HUES6 (cell line): ENCODE measurements at regions not wholly inside any gene's neighbourhood (a gene's known extent, or its start where the extent isn't known, plus 50 kb on each side); places are given as distances from the start of the nearest gene placed in this dataset.

Experiments used
- H3K27ac ChIP-seq: 2 replicates; pipeline ENCODE4 v1.7.0; 2013; ENCODE audit warnings: low read depth, mild to moderate bottlenecking, low read length, inconsistent platforms
- H3K27me3 ChIP-seq: 2 replicates; pipeline ENCODE4 v1.6.1; 2013; ENCODE audit warnings: low read length; ENCODE audit not compliant: control insufficient read depth, insufficient read depth
- H3K36me3 ChIP-seq: 2 replicates; pipeline ENCODE4 v1.6.1; 2013; ENCODE audit warnings: low read length; ENCODE audit not compliant: control insufficient read depth, insufficient read depth
- H3K4me1 ChIP-seq: 2 replicates; pipeline ENCODE4 v1.6.1; 2013; ENCODE audit warnings: low read length; ENCODE audit not compliant: control insufficient read depth, insufficient read depth
- H3K4me3 ChIP-seq: 2 replicates; pipeline ENCODE4 v1.5.1; 2013; ENCODE audit warnings: low read depth, low read length
- H3K9ac ChIP-seq: one replicate; pipeline ENCODE4 v1.6.1; 2013; ENCODE audit warnings: mild to moderate bottlenecking, low read length
- H3K9me3 ChIP-seq: 2 replicates; pipeline ENCODE4 v1.6.1; 2013; ENCODE audit warnings: low read depth, low read length; ENCODE audit not compliant: control insufficient read depth, insufficient read depth

GRCh38 chr7:85771516-85771915, 584.7 kb upstream of the SEMA3D start:
- Histone ChIP-seq H3K4me1 (no peaks in the 10 kb centered on the region), H3K27ac (no peak overlapping the region), H3K4me3 (no peak overlapping the region), H3K9me3 (no peaks in the 10 kb centered on the region), H3K36me3 (no peaks in the 10 kb centered on the region), H3K27me3 (peaks cover 46% of the 10 kb centered on the region), H3K9ac (no peak overlapping the region)

GRCh38 chr7:85770332-85770731, 583.5 kb upstream of the SEMA3D start:
- no peaks in the 10 kb centered on the region for H3K36me3 ChIP-seq
- H3K4me1 ChIP-seq = no peaks in the 10 kb centered on the region
- no peaks in the 10 kb centered on the region for H3K9me3 ChIP-seq
- H3K27ac ChIP-seq = no peak overlapping the region
- H3K27me3 ChIP-seq = peaks cover 56% of the 10 kb centered on the region
- no peak overlapping the region for H3K4me3 ChIP-seq
- no peak overlapping the region for H3K9ac ChIP-seq

GRCh38 chr7:85765698-85766298, 578.9 kb upstream of the SEMA3D start:
- no peaks in the 10 kb centered on the region for H3K36me3 ChIP-seq
- H3K4me1 ChIP-seq = no peaks in the 10 kb centered on the region
- no peak overlapping the region for H3K9ac ChIP-seq
- no peak overlapping the region for H3K27ac ChIP-seq
- no peaks in the 10 kb centered on the region for H3K9me3 ChIP-seq
- no peak overlapping the region for H3K4me3 ChIP-seq
- H3K27me3 ChIP-seq = peaks cover 81% of the 10 kb centered on the region

GRCh38 chr7:85764034-85764433, 577.2 kb upstream of the SEMA3D start:
- H3K27me3 ChIP-seq = peaks cover 73% of the 10 kb centered on the region
- H3K27ac ChIP-seq = no peak overlapping the region
- H3K4me1 ChIP-seq = no peaks in the 10 kb centered on the region
- no peak overlapping the region for H3K9ac ChIP-seq
- no peak overlapping the region for H3K4me3 ChIP-seq
- H3K9me3 ChIP-seq = no peaks in the 10 kb centered on the region
- no peaks in the 10 kb centered on the region for H3K36me3 ChIP-seq

GRCh38 chr7:85757348-85757747, 570.5 kb upstream of the SEMA3D start:
- Histone ChIP-seq H3K27ac (no peak overlapping the region), H3K27me3 (peaks cover 22% of the 10 kb centered on the region; the same call in 1 of the 2 replicates), H3K4me1 (no peaks in the 10 kb centered on the region), H3K36me3 (no peaks in the 10 kb centered on the region), H3K9ac (no peak overlapping the region), H3K9me3 (no peaks in the 10 kb centered on the region), H3K4me3 (no peak overlapping the region)

- Histone ChIP-seq H3K4me1 (peaks cover 6% of the 10 kb centered on the region; the same call in 1 of the 2 replicates), H3K9me3 (peaks cover 7% of the 10 kb centered on the region), H3K4me3 (no peak overlapping the region), H3K27me3 (no peaks in the 10 kb centered on the region), H3K27ac (no peak overlapping the region), H3K36me3 (no peaks in the 10 kb centered on the region), H3K9ac (no peak overlapping the region)
These were observed 563.6 kb upstream of the SEMA3D start for GRCh38 chr7:85750454-85750949.

GRCh38 chr7:85749696-85750453, 563.0 kb upstream of the SEMA3D start:
- Histone ChIP-seq H3K27ac (no peak overlapping the region), H3K36me3 (no peaks in the 10 kb centered on the region), H3K27me3 (no peaks in the 10 kb centered on the region), H3K4me3 (no peak overlapping the region), H3K9me3 (peaks cover 12% of the 10 kb centered on the region), H3K4me1 (peaks cover 6% of the 10 kb centered on the region; the same call in 1 of the 2 replicates), H3K9ac (no peak overlapping the region)

GRCh38 chr7:85748861-85749260, 562.0 kb upstream of the SEMA3D start:
- no peaks in the 10 kb centered on the region for H3K27me3 ChIP-seq
- no peaks in the 10 kb centered on the region for H3K36me3 ChIP-seq
- H3K9me3 ChIP-seq = peaks cover 12% of the 10 kb centered on the region
- H3K27ac ChIP-seq = no peak overlapping the region
- H3K4me3 ChIP-seq = no peak overlapping the region
- H3K9ac ChIP-seq = no peak overlapping the region
- H3K4me1 ChIP-seq = peaks cover 6% of the 10 kb centered on the region; the same call in 1 of the 2 replicates

- Histone ChIP-seq H3K4me3 (no peak overlapping the region), H3K4me1 (no peaks in the 10 kb centered on the region), H3K9me3 (peaks cover 21% of the 10 kb centered on the region), H3K27ac (no peak overlapping the region), H3K27me3 (no peaks in the 10 kb centered on the region), H3K9ac (no peak overlapping the region), H3K36me3 (no peaks in the 10 kb centered on the region)
These were observed 550.6 kb upstream of the SEMA3D start for GRCh38 chr7:85737426-85737825.

- Histone ChIP-seq H3K4me1 (no peaks in the 10 kb centered on the region), H3K9ac (no peak overlapping the region), H3K36me3 (no peaks in the 10 kb centered on the region), H3K27me3 (no peaks in the 10 kb centered on the region), H3K9me3 (peaks cover 25% of the 10 kb centered on the region), H3K27ac (no peak overlapping the region), H3K4me3 (no peak overlapping the region)
These were observed 549.2 kb upstream of the SEMA3D start for GRCh38 chr7:85736085-85736484.

- peaks cover 25% of the 10 kb centered on the region for H3K9me3 ChIP-seq
- no peaks in the 10 kb centered on the region for H3K36me3 ChIP-seq
- no peaks in the 10 kb centered on the region for H3K4me1 ChIP-seq
- H3K9ac ChIP-seq = no peak overlapping the region
- no peaks in the 10 kb centered on the region for H3K27me3 ChIP-seq
- no peak overlapping the region for H3K27ac ChIP-seq
- H3K4me3 ChIP-seq = no peak overlapping the region
These were observed 548.0 kb upstream of the SEMA3D start for GRCh38 chr7:85734823-85735222.
